SK-N-SH (cell line): ENCODE measurements at regions not wholly inside any gene's neighbourhood (a gene's known extent, or its start where the extent isn't known, plus 50 kb on each side); places are given as distances from the start of the nearest gene placed in this dataset.

Source experiments
- CTCF ChIA-PET: fragments of 300-600, 350-600 bp; formaldehyde crosslinking; extraction: SDS; loops from one replicate; lab custom pipeline; 2021; lab: Yijun Ruan, JAX
- POLR2A ChIA-PET: fragments of 350-600 bp; sonication (Branson Sonifier 250); formaldehyde crosslinking; extraction: SDS; loops from one replicate; lab custom pipeline; 2020; ENCODE audit warnings: antibody characterized with exemption, inconsistent platforms; lab: Yijun Ruan, JAX
- DNase-seq: peaks from one replicate; pipeline ENCODE4 v3.0.0; 2012
- H2AFZ ChIP-seq: fragments of 200-600 bp; sonication (generic); 2 replicates; pipeline ENCODE4 v1.8.1; 2016; ENCODE audit warnings: antibody characterized with exemption, mild to moderate bottlenecking, low read depth
- H3F3A ChIP-seq: fragments of 200-600 bp; sonication (generic); replicated peaks from 2 replicates; pipeline ENCODE3; 2016; ENCODE audit warnings: antibody characterized with exemption, mild to moderate bottlenecking; ENCODE audit not compliant: insufficient read depth
- H3K27ac ChIP-seq, 2 experiments: fragments of 200-500 bp in 1 of 2; fragments of 200-600 bp in 1 of 2; sonication (Bioruptor generic) in 1 of 2; sonication (generic), shearing (Covaris generic) in 1 of 2; 2 replicates each; pipeline versions ENCODE4 v1.5.1 to v1.6.1; 2014 to 2016; ENCODE audit warnings: low read depth in 2 of 2, inconsistent platforms in 1 of 2, low read length in 1 of 2, mild to moderate bottlenecking in 1 of 2, mixed read lengths in 1 of 2
- H3K27me3 ChIP-seq: fragments of 200-600 bp; sonication (generic), shearing (Covaris generic); 2 replicates; pipeline ENCODE4 v1.6.1; 2016; ENCODE audit warnings: mixed run types; ENCODE audit not compliant: insufficient read depth
- H3K36me3 ChIP-seq, 2 experiments: fragments of 200-500 bp in 1 of 2; fragments of 200-600 bp in 1 of 2; sonication (Bioruptor generic) in 1 of 2; sonication (generic) in 1 of 2; replicated peaks in 1 of 2; 2 replicates each; pipeline versions ENCODE3 to v1.5.1; 2014 to 2016; ENCODE audit warnings: low read length in 1 of 2, mild to moderate bottlenecking in 1 of 2; ENCODE audit not compliant: insufficient read depth in 2 of 2, control insufficient read depth in 1 of 2
- H3K4me1 ChIP-seq, 2 experiments: fragments of 200-500 bp in 1 of 2; fragments of 200-600 bp in 1 of 2; sonication (Bioruptor generic) in 1 of 2; sonication (generic), shearing (Covaris generic) in 1 of 2; 2 replicates each; pipeline versions ENCODE4 v1.5.1 to v1.6.1; 2014 to 2016; ENCODE audit warnings: low read depth in 1 of 2, low read length in 1 of 2, mixed run types in 1 of 2; ENCODE audit not compliant: insufficient read depth in 2 of 2, control insufficient read depth in 1 of 2
- H3K4me2 ChIP-seq: fragments of 200-600 bp; sonication (generic), shearing (Covaris generic); 2 replicates; pipeline ENCODE4 v1.6.1; 2017; ENCODE audit warnings: mixed run types
- H3K4me3 ChIP-seq, 2 experiments: fragments of 200-500 bp in 1 of 2; fragments of 200-600 bp in 1 of 2; sonication (Bioruptor generic) in 1 of 2; sonication (generic), shearing (Covaris generic) in 1 of 2; 2 replicates each; pipeline versions ENCODE4 v1.5.1 to v1.8.1; 2014 to 2016; ENCODE audit warnings: low read depth in 2 of 2, inconsistent platforms in 1 of 2, low read length in 1 of 2, mild to moderate bottlenecking in 1 of 2, mixed read lengths in 1 of 2, moderate library complexity in 1 of 2
- H3K79me2 ChIP-seq: fragments of 200-600 bp; sonication (generic); 2 replicates; pipeline ENCODE4 v1.8.1; 2017; ENCODE audit warnings: mild to moderate bottlenecking; ENCODE audit not compliant: insufficient read depth
- H3K9ac ChIP-seq: fragments of 200-600 bp; sonication (generic); 2 replicates; pipeline ENCODE4 v1.6.1; 2017; ENCODE audit warnings: mixed run types
- H3K9me2 ChIP-seq: fragments of 200-600 bp; sonication (generic); 2 replicates; pipeline ENCODE4 v1.6.1; 2017; ENCODE audit warnings: mixed run types
- H3K9me3 ChIP-seq: fragments of 200-600 bp; sonication (generic); 2 replicates; pipeline ENCODE4 v1.6.1; 2017; ENCODE audit warnings: mixed run types, mild to moderate bottlenecking, moderate library complexity
- H4K20me1 ChIP-seq: fragments of 200-600 bp; sonication (generic); 2 replicates; pipeline ENCODE4 v1.6.1; 2017; ENCODE audit warnings: mild to moderate bottlenecking, mixed run types; ENCODE audit not compliant: insufficient read depth
- EZH2phosphoT487 ChIP-seq: fragments of 200-600 bp; sonication (generic); IDR thresholded peaks from 2 replicates; pipeline ENCODE4 v1.6.1; 2017; ENCODE audit warnings: low read depth, mixed run types, mild to moderate bottlenecking, antibody characterized with exemption, moderate library complexity, borderline replicate concordance
- FOXJ3 ChIP-seq: sonication (generic); formaldehyde crosslinking; IDR thresholded peaks from 2 replicates; pipeline ENCODE4 v1.5.1; 2020; ENCODE audit warnings: mild to moderate bottlenecking, missing genetic modification reagents
- FOXM1 ChIP-seq: IDR thresholded peaks from 2 replicates; pipeline ENCODE4 v1.4.0; 2012; ENCODE audit warnings: low read depth, mild to moderate bottlenecking
- GABPA ChIP-seq: IDR thresholded peaks from 2 replicates; pipeline ENCODE4 v1.4.0; 2012; ENCODE audit warnings: low read depth, mild to moderate bottlenecking
- JUND ChIP-seq: IDR thresholded peaks from 2 replicates; pipeline ENCODE4 v1.4.0; 2012
- MEF2A ChIP-seq: IDR thresholded peaks from 2 replicates; pipeline ENCODE4 v1.4.0; 2012; ENCODE audit warnings: low read depth, borderline replicate concordance
- PBX3 ChIP-seq: IDR thresholded peaks from 2 replicates; pipeline ENCODE4; 2012
- RAD21 ChIP-seq: IDR thresholded peaks from 2 replicates; pipeline ENCODE4 v1.6.1; 2012; ENCODE audit warnings: mild to moderate bottlenecking, low read length
- RFX5 ChIP-seq: IDR thresholded peaks from 2 replicates; pipeline ENCODE4 v1.6.1; 2012; ENCODE audit warnings: mild to moderate bottlenecking, improper control_type of control experiment, low read length
- RXRA ChIP-seq: IDR thresholded peaks from 2 replicates; pipeline ENCODE4 v1.4.0; 2012; ENCODE audit warnings: low read depth, mild to moderate bottlenecking, borderline replicate concordance
- TAF1 ChIP-seq: IDR thresholded peaks from 2 replicates; pipeline ENCODE4 v1.6.1; 2012; ENCODE audit warnings: low read depth, mild to moderate bottlenecking, low read length, moderate library complexity, borderline replicate concordance
- TCF12 ChIP-seq: IDR thresholded peaks from 2 replicates; pipeline ENCODE4 v1.4.0; 2012
- USF2 ChIP-seq: fragments of 150-350 bp; IDR thresholded peaks from 2 replicates; pipeline ENCODE4 v1.6.1; 2017; ENCODE audit warnings: antibody characterized with exemption, low read length, low read depth, borderline replicate concordance
- YY1 ChIP-seq: IDR thresholded peaks from 2 replicates; pipeline ENCODE4 v1.4.0; 2012; ENCODE audit warnings: low read depth, mild to moderate bottlenecking
- WGBS: methylation state at CpG from one replicate; pipeline ENCODE4 v1.1.6; 2017; ENCODE audit warnings: low lambda C conversion rate; 5-methylcytosine and 5-hydroxymethylcytosine counted together
- TF ChIP-seq, protein P1 (sequence below): IDR thresholded peaks from 2 replicates; pipeline ENCODE4 v1.6.1; 2012; ENCODE audit warnings: mild to moderate bottlenecking, low read depth, low read length, moderate library complexity

- Histone ChIP-seq H3K27me3 (0 out of 2 replicates have a peak, but pooled peaks cover 5% of the 10 kb centered on the region), H2AFZ (no peak overlapping the region), H3K4me2 (no peak overlapping the region), H3K9ac (no peak overlapping the region), H3K36me3 (no peaks in the 10 kb centered on the region), H3K27ac (no peak overlapping the region), H3K9me2 (no peaks in the 10 kb centered on the region), H3K79me2 (no peaks in the 10 kb centered on the region), H3K4me1 (peaks cover 0 to 7% of the 10 kb centered on the region in 2 experiments; a peak in 1 of 4 replicates), H3K9me3 (no peaks in the 10 kb centered on the region), H4K20me1 (no peaks in the 10 kb centered on the region), H3F3A (no peaks in the 10 kb centered on the region), H3K4me3 (no peak overlapping the region)
- ChIA-PET POLR2A (no interaction called here), CTCF (interaction anchor here (1.4 to 2.0 kb wide), 3 partner anchors 90 to 111 kb away, joined by 5 to 9 read pairs (median 8); no protein-coding TSS in a partner anchor)
- 65% methylated on average over 12 of the region's 12 CpGs for WGBS
- TF ChIP-seq MEF2A (no peak), YY1 (no peak), TCF12 (no peak), FOXM1 (no peak), RAD21 (no peak), FOXJ3 (CRISPR knock-in tag) (no peak), EZH2phosphoT487 (no peak), JUND (no peak), RXRA (no peak), GABPA (no peak), USF2 (no peak), PBX3 (no peak), RFX5 (no peak), TAF1 (no peak)
- TF ChIP-seq, protein P1, sequence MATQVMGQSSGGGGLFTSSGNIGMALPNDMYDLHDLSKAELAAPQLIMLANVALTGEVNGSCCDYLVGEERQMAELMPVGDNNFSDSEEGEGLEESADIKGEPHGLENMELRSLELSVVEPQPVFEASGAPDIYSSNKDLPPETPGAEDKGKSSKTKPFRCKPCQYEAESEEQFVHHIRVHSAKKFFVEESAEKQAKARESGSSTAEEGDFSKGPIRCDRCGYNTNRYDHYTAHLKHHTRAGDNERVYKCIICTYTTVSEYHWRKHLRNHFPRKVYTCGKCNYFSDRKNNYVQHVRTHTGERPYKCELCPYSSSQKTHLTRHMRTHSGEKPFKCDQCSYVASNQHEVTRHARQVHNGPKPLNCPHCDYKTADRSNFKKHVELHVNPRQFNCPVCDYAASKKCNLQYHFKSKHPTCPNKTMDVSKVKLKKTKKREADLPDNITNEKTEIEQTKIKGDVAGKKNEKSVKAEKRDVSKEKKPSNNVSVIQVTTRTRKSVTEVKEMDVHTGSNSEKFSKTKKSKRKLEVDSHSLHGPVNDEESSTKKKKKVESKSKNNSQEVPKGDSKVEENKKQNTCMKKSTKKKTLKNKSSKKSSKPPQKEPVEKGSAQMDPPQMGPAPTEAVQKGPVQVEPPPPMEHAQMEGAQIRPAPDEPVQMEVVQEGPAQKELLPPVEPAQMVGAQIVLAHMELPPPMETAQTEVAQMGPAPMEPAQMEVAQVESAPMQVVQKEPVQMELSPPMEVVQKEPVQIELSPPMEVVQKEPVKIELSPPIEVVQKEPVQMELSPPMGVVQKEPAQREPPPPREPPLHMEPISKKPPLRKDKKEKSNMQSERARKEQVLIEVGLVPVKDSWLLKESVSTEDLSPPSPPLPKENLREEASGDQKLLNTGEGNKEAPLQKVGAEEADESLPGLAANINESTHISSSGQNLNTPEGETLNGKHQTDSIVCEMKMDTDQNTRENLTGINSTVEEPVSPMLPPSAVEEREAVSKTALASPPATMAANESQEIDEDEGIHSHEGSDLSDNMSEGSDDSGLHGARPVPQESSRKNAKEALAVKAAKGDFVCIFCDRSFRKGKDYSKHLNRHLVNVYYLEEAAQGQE, result no peak
- no peak for DNase-seq
Measured at GRCh38 chr17:79298799-79299198, 224.2 kb downstream of the ENGASE start.
